KG1 (cell line): ENCODE measurements at regions not wholly inside any gene's neighbourhood (a gene's known extent, or its start where the extent isn't known, plus 50 kb on each side); places are given as distances from the start of the nearest gene placed in this dataset.
"Not testable (repeated sequence)": the region's sequence is repeated elsewhere in the genome, so short reads cannot be mapped to it uniquely, and the experiment has no call there.

ENCODE experiments used
- DNase-seq: peaks from one replicate; lab custom pipeline; 2025; lab: John Stamatoyannopoulos, UW

DNA sequence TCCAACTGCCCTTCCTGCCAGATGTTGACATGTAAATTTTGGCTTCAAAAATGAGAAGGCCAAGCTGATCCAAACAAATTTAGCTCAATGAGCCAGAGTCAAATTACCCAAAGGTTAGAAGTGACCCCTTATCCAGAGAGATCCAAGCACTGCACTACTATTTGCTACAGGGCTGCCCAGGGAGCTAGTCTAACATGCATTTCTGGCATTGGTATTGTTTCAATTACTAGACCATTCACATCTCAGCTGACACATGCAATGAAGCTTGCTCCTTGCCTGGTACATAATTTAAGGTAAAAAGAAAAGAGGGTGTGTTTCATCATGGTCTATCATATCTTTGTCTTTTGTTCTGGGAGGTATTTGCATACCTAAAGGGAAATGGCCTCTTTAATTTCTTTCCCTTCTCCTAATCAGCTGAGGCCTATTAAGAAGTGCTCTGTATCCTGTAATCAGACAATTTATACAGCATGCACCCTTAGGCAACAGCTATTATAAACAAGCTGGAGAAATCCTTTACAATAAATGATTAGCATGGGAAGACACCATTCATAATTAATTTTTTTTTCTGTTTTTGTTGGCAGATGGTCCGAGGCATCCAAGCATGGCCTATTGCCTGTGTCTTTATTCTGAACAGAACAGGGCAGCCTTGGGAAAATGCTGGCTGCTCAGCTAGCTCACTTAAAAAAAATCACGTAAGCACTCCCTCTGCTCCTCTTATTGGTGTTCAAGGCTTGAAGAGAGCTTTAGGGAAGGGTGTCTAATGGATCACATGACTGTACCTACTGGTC is 161.5 kb upstream of the SALL1 start:
- no peak for DNase-seq

DNA sequence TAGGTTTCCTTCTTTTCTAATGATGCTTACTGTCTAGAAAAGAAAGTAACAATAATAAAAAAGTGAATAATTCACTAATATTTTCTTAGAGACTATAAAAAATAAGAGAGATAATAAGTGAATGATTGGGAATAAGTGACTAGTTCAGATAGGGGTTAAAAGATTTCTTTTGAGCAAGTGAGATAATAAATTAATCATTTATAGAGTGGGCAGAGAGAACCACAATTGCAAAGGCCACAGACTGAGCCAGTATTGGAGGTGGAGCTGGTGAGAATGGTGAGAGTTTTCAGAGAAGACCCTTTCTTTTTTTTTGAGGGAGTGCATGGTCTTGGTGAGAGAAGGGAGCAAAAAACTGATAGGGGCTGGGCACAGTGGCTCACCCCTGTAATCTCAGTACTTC is 159.1 kb upstream of the SALL1 start:
- DNase-seq, result no peak

DNA sequence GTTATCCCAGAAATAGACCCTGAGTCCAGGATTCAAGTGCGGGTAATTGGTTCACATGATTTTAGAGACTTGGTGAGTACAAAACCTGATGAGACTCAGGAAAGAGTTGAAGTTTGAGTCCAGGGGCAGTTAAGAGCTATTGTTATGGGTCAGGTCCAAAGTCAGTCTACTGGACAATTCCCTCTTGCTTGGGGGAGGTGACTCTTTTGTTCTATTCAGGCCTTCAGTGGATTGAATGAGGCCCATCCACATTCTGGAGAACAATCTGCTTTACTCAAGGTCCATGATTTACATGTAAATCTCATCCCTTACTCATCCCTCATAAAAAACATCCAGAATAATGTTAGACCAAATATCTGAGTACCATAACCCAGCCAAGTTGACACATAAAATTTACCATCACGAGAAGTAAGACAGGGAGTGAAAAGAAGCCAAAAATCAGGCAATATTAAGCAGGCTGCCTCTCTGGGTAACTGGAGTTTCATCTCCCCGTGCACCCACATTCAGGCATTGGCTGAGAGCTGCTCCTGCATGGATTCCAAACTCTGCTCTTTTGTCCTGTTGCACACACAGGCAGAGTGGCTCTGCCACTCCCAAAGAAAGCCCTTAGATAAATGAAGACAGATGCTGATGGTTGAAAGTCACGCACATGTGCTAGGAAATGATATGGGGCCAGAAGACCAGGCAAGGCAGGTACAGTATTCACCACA is 156.0 kb upstream of the SALL1 start:
- no peak for DNase-seq

DNA sequence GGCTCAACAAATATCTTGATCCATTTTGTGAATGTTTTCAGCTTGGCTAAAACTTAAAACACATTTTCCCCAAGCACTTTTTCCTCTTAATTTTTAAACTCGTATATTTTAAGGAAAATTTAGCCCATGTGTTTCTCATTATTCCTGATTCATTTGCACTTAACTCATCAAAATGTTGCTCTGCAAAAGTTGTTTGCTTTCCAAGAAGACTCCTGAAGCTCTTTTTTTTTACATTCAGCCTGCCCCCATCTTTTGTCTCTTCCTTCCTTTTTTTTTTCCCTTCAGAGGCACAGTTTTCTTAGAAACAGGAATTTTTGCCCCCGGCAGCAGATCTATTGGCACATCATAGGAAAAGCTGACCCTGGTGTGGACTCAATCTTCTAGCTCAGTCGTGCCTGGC is 155.0 kb upstream of the SALL1 start:
- DNase-seq, result no peak

DNA sequence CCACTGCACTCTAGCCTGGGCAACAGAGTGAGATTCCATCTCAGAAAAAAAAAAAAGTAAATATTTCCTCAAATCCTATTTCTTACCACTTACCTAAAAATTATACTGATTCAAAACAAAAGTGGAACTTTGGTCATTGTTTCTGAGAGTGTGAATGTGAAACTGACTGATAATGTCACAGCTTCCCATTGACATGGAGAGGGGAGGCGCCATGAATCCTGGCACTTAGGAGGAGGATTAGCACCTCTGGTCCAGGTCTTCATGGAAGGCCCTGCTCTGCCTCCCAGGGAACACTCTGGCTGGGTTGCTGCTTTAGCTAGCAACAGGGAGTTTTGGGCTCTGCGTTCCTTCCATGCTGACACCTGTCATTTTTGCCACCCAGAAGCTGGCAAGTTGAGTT is 154.3 kb upstream of the SALL1 start:
- no peak for DNase-seq

DNA sequence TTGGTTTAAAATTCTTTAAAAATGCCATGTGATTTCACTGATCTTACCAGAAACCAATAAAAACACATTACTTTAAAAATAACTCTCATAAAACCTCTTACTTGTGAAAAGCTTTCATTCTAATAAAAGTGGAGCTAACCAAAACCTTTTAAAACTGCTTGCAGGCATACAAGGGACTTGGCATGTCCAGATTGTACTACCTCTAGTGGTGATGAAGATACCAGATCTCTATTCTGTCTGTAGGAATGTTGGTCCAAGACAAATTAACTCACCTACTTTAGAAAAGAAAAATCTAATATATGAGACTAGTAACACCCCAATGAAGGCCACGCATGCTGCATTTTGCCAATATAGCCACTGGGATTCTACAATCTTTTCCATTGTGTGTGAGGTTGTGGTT is 151.0 kb upstream of the SALL1 start:
- no peak for DNase-seq

DNA sequence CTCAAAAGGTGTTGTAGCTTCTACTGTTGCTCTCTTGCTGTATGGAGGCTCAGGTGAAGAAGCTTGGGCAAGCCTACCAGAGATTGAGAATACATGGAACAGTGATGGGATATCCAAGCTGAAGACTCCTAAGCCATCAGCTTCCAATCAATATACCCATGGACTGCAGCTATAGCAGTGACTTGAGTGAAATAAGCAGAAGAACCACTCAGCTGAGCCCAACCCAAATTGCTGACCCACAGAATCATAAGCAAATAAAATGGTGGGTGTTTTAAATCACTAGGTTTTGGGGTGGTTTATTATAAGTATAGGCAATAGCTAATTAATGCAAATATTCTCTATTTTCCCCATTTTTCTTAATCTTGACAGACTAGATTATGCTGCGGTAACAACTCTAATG is 147.7 kb upstream of the SALL1 start:
- no peak for DNase-seq

DNA sequence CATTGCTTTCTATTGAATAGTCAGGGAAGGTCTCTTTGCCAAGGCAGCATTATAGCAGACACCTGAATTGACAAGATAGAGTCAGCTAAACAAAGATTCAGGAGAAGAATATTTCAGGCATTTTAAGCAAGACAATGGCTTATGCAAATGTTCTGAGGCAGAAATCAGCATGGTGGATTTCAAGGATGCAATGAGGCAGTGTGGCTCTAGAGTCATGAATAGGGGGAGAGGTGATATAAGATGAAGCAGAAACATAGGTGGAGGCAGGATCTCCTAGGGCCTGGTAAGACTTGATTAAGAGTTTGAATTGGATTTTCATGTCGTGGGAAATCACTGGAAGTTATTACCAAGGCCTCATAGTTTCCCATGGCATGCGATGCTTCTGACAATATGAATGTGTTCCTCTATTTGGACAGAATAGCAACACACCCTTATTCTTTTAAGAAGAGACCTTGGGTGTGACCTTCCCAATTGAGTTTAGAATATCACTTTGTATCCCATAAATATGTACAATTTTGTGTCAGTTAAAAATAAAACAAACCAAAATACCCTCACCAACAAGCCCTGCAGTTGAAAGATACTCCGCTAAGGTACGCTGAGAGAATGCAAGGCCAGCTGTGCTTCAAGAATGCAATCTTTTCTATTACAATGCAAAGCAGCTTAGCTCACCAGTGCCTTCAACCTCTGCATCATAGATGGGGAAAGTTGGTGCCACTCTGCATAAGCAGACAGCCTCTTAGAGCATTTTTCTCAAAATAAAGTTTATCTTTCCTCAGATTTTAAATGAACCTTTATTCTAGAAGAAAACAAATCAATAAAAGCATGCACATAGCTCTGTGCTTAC is 139.6 kb upstream of the SALL1 start:
- DNase-seq, result no peak

DNA sequence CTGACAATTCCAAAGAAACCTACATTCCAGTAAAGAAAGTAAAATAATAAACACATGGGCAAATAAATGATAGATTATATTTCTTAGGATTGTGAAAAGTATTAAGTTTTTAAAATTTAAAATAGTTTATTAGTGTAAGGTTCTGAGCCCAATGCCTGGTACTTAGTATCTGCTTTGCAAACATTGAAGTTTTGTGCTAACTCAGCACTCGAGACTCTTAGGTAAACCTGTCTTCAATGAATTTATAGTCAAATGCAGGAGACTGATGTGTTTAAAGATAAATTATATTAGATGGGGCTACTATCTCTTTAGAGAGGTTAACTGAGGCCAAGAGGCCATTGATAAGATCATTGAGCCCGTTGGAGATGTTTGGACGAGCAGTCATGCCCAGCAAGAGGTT is 138.3 kb upstream of the SALL1 start:
- DNase-seq, result no peak

DNA sequence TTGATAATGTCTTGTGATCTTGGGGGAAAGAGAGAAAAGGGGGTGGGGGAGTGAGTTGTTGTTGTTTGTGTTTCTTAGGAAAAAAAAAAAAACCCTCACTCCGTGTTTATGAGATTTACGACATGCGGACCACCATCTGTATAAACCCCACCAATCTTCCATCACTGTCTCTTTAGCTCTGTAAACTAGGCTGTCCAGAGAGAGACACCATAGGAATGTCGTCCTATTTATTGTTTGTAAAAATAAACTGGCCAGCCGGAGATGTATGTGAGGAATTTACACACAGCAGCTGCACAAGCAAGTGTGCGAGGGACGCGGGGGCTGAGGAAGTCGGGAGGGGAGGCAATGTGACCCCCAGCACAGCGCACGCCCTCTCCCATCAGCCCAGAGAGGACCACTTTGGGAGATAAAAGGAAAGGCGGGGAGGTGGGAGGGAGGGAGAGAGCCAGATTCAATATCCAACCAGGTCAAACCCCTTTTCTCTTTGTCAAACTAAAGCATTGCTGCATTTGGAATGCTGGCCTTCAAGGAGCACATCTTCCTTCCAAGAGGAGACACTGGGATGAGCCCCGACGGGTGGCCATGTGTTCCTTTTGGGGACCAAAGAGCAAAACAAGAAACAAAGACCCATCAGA is 136.2 kb upstream of the SALL1 start:
- no peak for DNase-seq

DNA sequence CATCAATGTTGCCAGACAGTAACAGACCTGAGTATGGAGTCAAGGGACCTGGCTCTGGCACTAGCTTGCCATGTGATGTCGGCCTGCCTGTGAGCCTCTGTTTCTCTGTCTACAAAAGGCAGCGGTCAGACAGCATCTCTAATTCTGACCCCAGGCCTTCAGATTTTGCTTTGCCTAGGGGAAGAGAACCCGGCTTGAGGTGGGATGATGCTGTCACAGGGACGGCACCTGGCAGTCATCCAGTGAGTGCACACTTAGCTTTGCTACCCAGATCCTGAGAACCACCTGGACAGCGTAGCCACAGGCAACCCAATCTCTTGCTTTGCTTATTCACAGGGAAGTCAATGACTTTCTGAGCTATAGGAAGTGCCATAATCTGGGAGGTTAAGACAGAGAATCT is 135.2 kb upstream of the SALL1 start:
- no peak for DNase-seq

DNA sequence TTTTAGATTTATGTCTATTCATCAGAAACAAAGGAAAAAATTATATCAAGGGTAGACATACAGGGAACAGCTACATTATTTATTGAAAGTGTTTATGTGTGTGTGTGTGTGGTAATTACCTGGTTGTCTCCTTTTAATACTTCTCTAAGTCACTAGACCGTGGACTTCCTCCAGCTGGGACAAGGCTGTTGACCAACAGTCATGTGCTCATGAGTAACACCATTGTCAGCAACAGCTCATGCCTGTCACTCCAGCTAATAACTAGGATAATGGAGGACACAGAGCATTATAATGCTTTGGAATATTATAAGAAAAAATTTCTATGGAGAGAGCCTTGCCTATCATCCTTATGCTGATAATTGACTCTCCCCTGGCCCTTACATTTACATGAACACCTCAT is 125.3 kb upstream of the SALL1 start:
- no peak for DNase-seq

DNA sequence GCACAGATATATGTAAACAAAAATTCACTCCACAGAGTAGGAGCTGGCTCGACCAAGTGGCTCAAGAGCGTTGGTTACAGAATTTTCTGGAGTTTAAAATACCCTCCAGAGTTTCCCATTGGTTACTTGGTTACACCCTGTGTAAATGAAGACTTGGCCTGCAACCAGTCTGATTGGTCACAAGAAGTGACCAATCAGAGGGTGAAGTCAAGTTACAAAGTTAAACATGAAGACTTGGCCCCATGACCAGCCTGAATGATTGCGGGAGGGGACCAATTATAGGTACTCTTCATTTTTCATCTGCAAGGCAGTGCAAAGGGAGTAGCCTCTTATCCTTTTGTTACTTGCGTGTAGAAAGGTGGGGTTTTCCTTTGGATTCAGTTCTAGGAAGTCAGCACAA is 121.3 kb upstream of the SALL1 start:
- DNase-seq, result no peak

DNA sequence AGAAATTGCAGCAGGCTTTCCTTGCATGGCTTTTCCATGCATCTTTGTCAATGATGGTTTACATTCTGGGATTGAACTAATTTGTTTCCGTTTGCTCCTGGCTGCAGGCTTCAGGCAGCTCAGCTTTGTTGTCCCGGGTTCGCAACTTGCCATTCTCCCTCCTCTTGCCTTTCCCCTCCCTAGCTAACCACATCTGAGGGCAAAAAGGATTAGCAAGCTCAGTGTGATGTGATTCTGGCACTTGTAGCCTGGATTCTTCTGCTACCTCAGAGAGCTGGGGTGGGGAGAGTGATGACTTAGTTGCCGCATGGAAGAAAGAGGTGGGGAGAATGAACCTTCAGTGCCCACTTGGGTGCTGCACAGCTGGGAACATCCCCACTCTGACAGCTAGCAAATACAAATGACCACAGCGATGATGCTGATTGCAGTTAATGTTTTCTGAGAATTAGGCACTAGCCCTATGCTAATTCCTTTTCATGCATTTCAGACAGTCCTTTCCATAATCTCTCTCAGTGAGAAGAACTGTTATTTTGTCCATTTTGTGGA is 120.2 kb upstream of the SALL1 start:
- no peak for DNase-seq

DNA sequence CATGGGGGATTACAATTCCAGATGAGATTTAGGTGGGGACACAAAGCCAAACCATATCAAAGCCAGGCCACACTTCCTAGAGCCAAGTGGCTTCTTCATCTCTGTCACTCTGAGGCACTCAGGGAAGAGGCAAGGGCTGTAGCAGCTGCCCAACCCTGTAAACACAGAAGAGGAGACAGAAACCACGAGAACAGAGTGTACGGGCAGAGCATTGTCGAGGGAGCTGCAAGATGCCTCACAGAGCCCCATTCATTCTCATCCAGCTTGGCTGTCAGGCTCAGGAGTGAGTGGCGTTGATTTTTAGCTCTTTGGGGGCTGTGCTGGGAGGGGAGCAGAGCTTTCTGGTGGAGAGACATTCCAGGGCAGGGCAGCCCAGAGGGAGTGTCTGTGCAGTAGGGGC is 117.2 kb upstream of the SALL1 start:
- no peak for DNase-seq

DNA sequence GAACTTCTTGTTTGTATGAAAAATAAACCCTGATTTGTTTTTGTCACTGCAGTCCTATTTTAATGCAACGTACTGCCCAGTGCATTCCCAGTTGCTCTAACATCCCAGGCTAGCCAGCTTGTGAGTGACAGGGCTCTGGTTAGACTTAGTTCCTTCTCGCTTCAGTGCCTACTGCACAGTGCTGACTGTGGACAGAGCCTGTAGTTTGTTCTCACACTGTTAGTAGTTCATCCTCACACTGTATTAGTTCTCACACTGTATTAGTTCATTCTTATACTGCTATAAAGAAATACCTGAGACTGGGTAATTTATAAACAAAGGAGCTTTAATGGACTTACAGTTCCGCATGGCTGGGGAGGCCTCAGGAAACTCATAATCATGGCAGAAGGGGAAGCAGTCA is 116.6 kb upstream of the SALL1 start:
- DNase-seq, result no peak

DNA sequence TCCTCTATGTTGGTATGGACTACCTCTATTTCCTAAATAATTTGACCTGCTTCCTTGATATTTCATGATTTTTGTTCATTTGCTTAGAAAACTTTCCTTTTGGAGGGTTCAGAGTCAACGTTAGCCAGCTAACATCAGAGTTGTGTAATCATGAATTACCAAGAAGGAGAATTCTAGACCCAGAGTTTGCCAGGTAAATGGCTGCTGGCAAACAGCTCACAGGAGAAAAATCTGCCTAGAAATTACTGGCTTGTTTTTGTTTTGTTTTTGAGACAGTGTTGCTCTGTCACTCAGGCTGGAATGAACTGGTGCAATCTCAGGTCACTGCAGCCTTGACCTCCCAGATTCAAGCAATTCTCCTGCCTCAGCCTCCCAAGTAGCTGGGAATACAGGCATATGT is 111.4 kb upstream of the SALL1 start:
- no peak for DNase-seq

DNA sequence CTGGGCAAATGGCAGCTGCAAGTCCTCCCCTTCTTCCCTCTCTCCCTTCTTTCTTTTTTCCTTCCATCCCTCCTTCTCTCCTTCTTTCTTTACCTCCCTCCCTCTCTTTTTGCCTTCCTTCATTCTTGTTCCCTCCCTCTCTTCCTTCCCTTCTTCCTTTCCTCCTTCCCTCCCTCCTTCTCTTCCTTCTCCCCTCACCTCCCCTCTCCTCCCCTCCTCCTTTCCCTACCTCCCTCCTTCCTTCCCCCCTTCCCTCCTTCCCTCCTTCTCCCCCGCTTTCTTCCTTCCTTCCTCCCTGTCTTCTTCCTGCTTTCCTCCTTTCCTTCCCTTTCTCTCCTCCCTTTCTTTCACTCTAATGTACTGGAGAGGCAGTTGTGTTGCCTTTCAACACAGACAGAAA is 110.8 kb upstream of the SALL1 start:
- no peak for DNase-seq

DNA sequence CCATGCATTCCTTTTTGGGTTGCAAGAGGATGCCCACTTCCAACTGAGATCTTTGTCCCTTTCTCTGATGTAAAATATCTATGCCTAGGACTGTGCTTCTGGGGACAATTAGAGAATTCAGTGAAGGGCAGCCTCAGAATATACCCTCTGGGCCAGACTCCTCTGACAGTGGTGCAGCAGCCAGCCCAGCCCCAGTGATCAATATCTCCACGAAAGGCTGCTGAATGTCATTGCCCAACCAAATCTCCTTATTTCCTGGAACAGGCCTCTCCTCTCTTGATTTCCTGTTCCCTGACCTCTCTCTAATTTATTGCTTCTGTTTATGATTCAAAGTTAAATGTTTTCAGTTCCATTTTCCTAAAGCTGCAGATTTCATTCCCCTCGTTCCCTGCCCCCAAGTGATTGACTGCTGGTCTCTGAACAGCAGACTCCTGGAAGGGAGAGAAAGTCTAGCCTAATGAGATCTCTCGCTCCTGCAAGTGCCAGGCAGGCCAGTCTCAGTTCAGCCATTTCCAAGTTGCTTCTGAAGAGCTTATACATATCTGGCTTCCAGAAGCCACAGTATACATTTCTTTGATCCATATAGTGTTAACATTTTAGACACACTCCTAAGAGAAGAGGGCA is 104.4 kb upstream of the SALL1 start:
- no peak for DNase-seq

DNA sequence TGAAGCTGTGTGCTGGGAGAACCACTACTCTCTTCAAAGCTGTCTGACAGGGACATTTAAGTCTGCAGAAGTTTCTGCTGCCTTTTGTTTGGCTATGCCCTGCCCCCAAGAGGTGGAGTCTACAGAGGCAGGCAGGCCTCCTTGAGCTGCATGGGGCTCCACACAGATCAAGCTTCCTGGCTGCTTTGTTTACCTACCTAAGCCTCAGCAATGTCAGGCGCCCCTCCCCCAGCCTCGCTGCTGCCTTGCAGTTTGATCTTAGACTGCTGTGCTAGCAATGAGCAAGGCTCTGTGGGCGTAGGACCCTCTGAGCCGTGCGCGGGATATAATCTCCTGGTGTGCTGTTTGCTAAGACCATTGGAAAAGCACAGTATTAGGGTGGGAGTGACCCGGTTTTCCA is 103.3 kb upstream of the SALL1 start:
- not testable (repeated sequence) for DNase-seq

DNA sequence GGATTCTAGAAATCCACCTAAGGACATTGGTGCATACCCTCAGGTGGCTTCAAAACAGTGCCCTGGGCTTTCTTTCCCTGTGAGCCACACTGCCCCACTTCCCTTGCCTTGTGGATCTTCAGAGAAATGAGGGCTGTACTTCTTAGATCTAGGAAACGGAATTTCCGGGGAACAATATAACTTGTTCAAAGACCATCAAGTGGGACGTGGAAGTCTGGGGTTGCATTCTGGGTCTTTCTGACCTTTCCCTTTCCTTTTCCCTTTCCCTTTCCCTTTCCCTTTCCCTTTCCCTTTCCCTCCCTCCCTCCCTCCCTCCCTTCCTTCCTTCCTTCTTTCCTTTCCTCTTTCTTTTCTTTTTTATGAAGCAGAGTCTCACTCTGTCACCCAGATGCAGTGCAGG is 97.1 kb upstream of the SALL1 start:
- DNase-seq, result no peak

DNA sequence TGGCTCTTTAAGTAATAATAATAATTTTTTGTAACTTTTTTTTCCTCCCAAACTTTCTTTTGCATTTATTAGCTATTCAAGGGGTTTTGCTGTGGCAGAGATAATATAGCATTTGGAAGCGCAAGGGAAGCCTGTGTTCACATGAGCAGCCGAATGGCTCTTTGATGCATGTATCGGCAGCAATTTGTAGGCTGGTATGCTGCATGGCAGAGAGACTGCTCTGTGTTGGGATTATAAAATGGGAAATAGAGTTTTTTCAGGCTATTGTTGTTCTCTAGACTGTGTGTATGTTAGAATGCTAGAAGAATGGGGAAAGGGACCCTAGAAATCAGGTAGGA is 94.6 kb upstream of the SALL1 start:
- DNase-seq, result no peak
